WERI-Rb-1 (cell line): ENCODE measurements at regions not wholly inside any gene's neighbourhood (a gene's known extent, or its start where the extent isn't known, plus 50 kb on each side); places are given as distances from the start of the nearest gene placed in this dataset.
"Not testable (repeated sequence)": the region's sequence is repeated elsewhere in the genome, so short reads cannot be mapped to it uniquely, and the experiment has no call there.

ENCODE experiments used
- DNase-seq: peaks from one replicate; pipeline ENCODE4 v3.0.0-alpha.2; 2020
- H3K27ac ChIP-seq: fragments of 250-450 bp; sonication (Bioruptor Pico); 2 replicates; pipeline ENCODE4 v1.5.1; 2020; ENCODE audit warnings: mild to moderate bottlenecking, moderate library complexity
- H3K27me3 ChIP-seq: fragments of 250-450 bp; sonication (Bioruptor Pico); 2 replicates; pipeline ENCODE4 v1.5.1; 2021; ENCODE audit warnings: mild to moderate bottlenecking, low read depth, moderate library complexity; ENCODE audit not compliant: insufficient read depth, severe bottlenecking
- H3K36me3 ChIP-seq: fragments of 250-450 bp; sonication (Bioruptor Pico); 2 replicates; pipeline ENCODE4 v1.5.1; 2020; ENCODE audit warnings: mild to moderate bottlenecking, moderate library complexity
- H3K4me3 ChIP-seq: 2 replicates; pipeline ENCODE4 v1.5.1; 2011; ENCODE audit warnings: low read depth, mild to moderate bottlenecking, control low read depth, low read length
- H3K9me3 ChIP-seq: fragments of 250-450 bp; sonication (Bioruptor Pico); 2 replicates; pipeline ENCODE4 v1.5.1; 2021; ENCODE audit warnings: mild to moderate bottlenecking, moderate library complexity; ENCODE audit not compliant: severe bottlenecking
- CTCF ChIP-seq: IDR thresholded peaks from 2 replicates; pipeline ENCODE4 v1.5.1; 2011; ENCODE audit warnings: low read depth, mild to moderate bottlenecking, control low read depth, inconsistent platforms, low read length

- no peaks in the 10 kb centered on the region for H3K27me3 ChIP-seq
- H3K36me3 ChIP-seq = no peaks in the 10 kb centered on the region
- TF ChIP-seq CTCF = no peak
- H3K4me3 ChIP-seq = no peak overlapping the region
- H3K9me3 ChIP-seq = peaks cover 5% of the 10 kb centered on the region
- H3K27ac ChIP-seq = no peak overlapping the region
- no peak for DNase-seq
Observed at GRCh38 chr4:100926039-100926717, 408.4 kb upstream of the EMCN start.

GRCh38 chr4:100913685-100914084, 395.9 kb upstream of the EMCN start:
- DNase-seq = no peak

GRCh38 chr4:100908540-100908939, 390.7 kb upstream of the EMCN start:
- TF ChIP-seq CTCF = no peak

More at GRCh38 chr4:100913685-100914084, 395.9 kb upstream of the EMCN start:
- H3K4me3 ChIP-seq = no peak overlapping the region
- peaks cover 5% of the 10 kb centered on the region for H3K9me3 ChIP-seq
- no peaks in the 10 kb centered on the region for H3K27me3 ChIP-seq
- no peaks in the 10 kb centered on the region for H3K36me3 ChIP-seq
- no peak overlapping the region for H3K27ac ChIP-seq
- TF ChIP-seq CTCF = no peak

GRCh38 chr4:100907465-100908454, 389.9 kb upstream of the EMCN start:
- Histone ChIP-seq H3K27ac (no peak overlapping the region), H3K9me3 (no peaks in the 10 kb centered on the region), H3K27me3 (no peaks in the 10 kb centered on the region), H3K4me3 (no peak overlapping the region), H3K36me3 (no peaks in the 10 kb centered on the region)
- DNase-seq = no peak
- TF ChIP-seq CTCF = peak; percentile 30; the same call in 1 of the 2 replicates

More at GRCh38 chr4:100908540-100908939, 390.7 kb upstream of the EMCN start:
- Histone ChIP-seq H3K36me3 (no peaks in the 10 kb centered on the region), H3K27ac (no peak overlapping the region), H3K9me3 (no peaks in the 10 kb centered on the region), H3K27me3 (no peaks in the 10 kb centered on the region), H3K4me3 (no peak overlapping the region)
- no peak for DNase-seq

- no peak overlapping the region for H3K27ac ChIP-seq
- H3K4me3 ChIP-seq = no peak overlapping the region
- no peaks in the 10 kb centered on the region for H3K9me3 ChIP-seq
- no peak for TF ChIP-seq CTCF
- H3K36me3 ChIP-seq = no peaks in the 10 kb centered on the region
- H3K27me3 ChIP-seq = no peaks in the 10 kb centered on the region
- no peak for DNase-seq
Observed at GRCh38 chr4:100906973-100907372, 389.2 kb upstream of the EMCN start.

GRCh38 chr4:100900945-100901344, 383.1 kb upstream of the EMCN start:
- H3K9me3 ChIP-seq, H3K36me3 ChIP-seq, H3K27ac ChIP-seq, DNase-seq, H3K27me3 ChIP-seq, H3K4me3 ChIP-seq: not testable (repeated sequence)
